Right lobe of liver (tissue), 6 donors: ENCODE measurements at regions not wholly inside any gene's neighbourhood (a gene's known extent, or its start where the extent isn't known, plus 50 kb on each side); places are given as distances from the start of the nearest gene placed in this dataset.

Experiments used
- ATAC-seq, 4 donors: fragments of 200-7000 bp; cut with Tn5 transposase; one replicate each; pipeline ENCODE4 v1.9.1; 2020; ENCODE audit warnings: mild to moderate bottlenecking in 4 of 4, moderate library complexity in 4 of 4
- DNase-seq, 3 donors: peaks; one replicate each; pipeline ENCODE4 v3.0.0-alpha.2; 2020
- H3K27ac ChIP-seq, 3 donors: fragments of 200-600 bp; one replicate each; pipeline ENCODE4 v1.8.0; 2022
- H3K27me3 ChIP-seq, 2 donors: fragments of 200-600 bp; one replicate each; pipeline ENCODE4 v1.8.0; 2022
- H3K36me3 ChIP-seq, 4 donors: fragments of 200-600 bp; sonication (generic) in 1 of 4; one replicate each; pipeline versions ENCODE4 v1.5.1 to v1.8.0; 2017 to 2022; ENCODE audit warnings: control low read depth in 1 of 4
- H3K4me1 ChIP-seq, 4 donors: fragments of 200-600 bp; sonication (generic) in 1 of 4; one replicate each; pipeline versions ENCODE4 v1.5.1 to v1.8.0; 2017 to 2022; ENCODE audit warnings: control low read depth in 1 of 4
- H3K4me3 ChIP-seq, 3 donors: fragments of 200-600 bp; one replicate each; pipeline ENCODE4 v1.8.0; 2022
- H3K9me3 ChIP-seq, 4 donors: fragments of 200-600 bp; sonication (generic) in 1 of 4; one replicate each; pipeline versions ENCODE4 v1.5.1 to v1.8.0; 2017 to 2022; ENCODE audit warnings: control low read depth in 1 of 4
- CTCF ChIP-seq, 4 donors: fragments of 200-600 bp in 3 of 4; fragments of 450-650 bp in 1 of 4; IDR thresholded peaks; one replicate each; pipeline versions ENCODE4 v1.5.1 to v1.8.0; 2016 to 2022; ENCODE audit warnings: antibody characterized with exemption in 4 of 4, mild to moderate bottlenecking in 2 of 4
- POLR2A ChIP-seq: fragments of 450-650 bp; IDR thresholded peaks from one replicate; pipeline ENCODE4 v1.6.1; 2017; ENCODE audit warnings: antibody characterized with exemption, mild to moderate bottlenecking
- WGBS: methylation state at CpG from one replicate; pipeline ENCODE4 v1.1.6; 2018; ENCODE audit warnings: low coverage, low lambda C conversion rate; ENCODE audit not compliant: insufficient coverage; ENCODE audit errors: missing lambda C conversion rate; 5-methylcytosine and 5-hydroxymethylcytosine counted together
- intact Hi-C, 2 donors: fragments of 100-400 bp; cut with DNase I; formaldehyde crosslinking; loops; one replicate each; pipeline versions ENCODE4 v1.11.2 to v1.14.1; 2022
- donor health status: DM: no; HTN: yes; CAD: no.
- donor health status: DM: no; HTN: no; CAD: no.
- donor health status: DM: no; HTN: no; CAD: no.
- donor health status: DM: no; HTN: yes; CAD: no.
- donor health status: DM: no; HTN: yes; CAD: no.

DNA sequence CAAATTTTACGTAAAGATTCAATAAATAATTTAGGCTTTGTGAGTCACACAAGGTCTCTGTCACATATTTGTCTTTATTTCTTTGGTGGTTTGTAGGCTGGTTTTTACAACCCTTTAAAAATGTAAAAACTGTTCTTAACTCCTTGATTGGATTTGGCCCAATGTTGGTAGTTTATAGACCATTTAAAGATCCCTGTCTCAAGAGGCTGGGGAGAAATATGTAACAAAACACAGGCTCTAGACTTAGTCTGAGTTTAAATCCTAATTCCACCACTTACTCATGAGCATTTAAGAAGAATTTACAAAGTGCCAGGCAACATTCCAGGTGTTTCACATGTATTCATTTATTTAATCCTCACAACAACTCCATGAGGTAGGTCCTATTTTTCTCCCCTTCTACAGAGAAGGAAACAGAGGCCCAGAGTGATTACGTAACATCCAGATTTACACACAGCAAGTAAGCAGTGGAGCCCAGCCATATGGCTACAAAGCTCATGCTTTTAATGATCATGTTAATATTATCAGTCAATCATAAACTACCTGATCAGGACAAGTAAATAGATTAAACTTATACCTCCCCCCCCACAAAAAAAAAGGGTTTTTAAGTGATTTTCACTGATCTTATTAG is 416.6 kb upstream of the ACVR2A start:
- Histone ChIP-seq H3K27ac (no peak overlapping the region), H3K4me1 (peaks cover 0 to 57% (median 7%) of the 10 kb centered on the region in 4 donors), H3K27me3 (no peaks in the 10 kb centered on the region), H3K4me3 (no peak overlapping the region), H3K36me3 (no peaks in the 10 kb centered on the region), H3K9me3 (no peaks in the 10 kb centered on the region)
- no peak for DNase-seq
- TF ChIP-seq CTCF (IDR thresholded peaks at IDR 0.05) (no peak), POLR2A (no peak)
- 75% methylated on average over 2 of the region's 2 CpGs for WGBS
- intact Hi-C loops: no loop called here
- ATAC-seq: peak in 1 of 4 donors; percentile 8

- intact Hi-C loops: no loop called here
- Histone ChIP-seq H3K27ac (no peak overlapping the region), H3K4me3 (no peak overlapping the region), H3K4me1 (peaks cover 0 to 34% (median 3%) of the 10 kb centered on the region in 4 donors), H3K36me3 (no peaks in the 10 kb centered on the region), H3K27me3 (no peaks in the 10 kb centered on the region), H3K9me3 (no peaks in the 10 kb centered on the region)
- TF ChIP-seq CTCF (IDR thresholded peaks at IDR 0.05): no peak
- no peak for TF ChIP-seq POLR2A
- ATAC-seq: peak; percentile 58 to 85 (median 74)
- no peak for DNase-seq
- WGBS: 21% methylated on average over 3 of the region's 3 CpGs
Measured at GRCh38 chr2:147425437-147426029, 419.3 kb upstream of the ACVR2A start.

- DNase-seq: no peak
- WGBS: 82% methylated on average over 1 of the region's 1 CpG
- H3K27ac ChIP-seq: no peak overlapping the region
- intact Hi-C loops: no loop called here
- no peaks in the 10 kb centered on the region for H3K27me3 ChIP-seq
- H3K4me1 ChIP-seq: peaks cover 0 to 27% (median 3%) of the 10 kb centered on the region in 4 donors
- H3K9me3 ChIP-seq: no peaks in the 10 kb centered on the region
- no peak overlapping the region for H3K4me3 ChIP-seq
- peak in 1 of 4 donors; percentile 23 for ATAC-seq
- TF ChIP-seq POLR2A (no peak), CTCF (IDR thresholded peaks at IDR 0.05) (no peak)
- H3K36me3 ChIP-seq: no peaks in the 10 kb centered on the region
Measured at GRCh38 chr2:147424766-147425165, 420.1 kb upstream of the ACVR2A start.

- no peak for TF ChIP-seq POLR2A
- no peak for TF ChIP-seq CTCF (IDR thresholded peaks at IDR 0.05)
- Histone ChIP-seq H3K9me3 (no peaks in the 10 kb centered on the region), H3K27ac (no peak overlapping the region), H3K27me3 (no peaks in the 10 kb centered on the region), H3K4me1 (peaks cover 0 to 14% (median 3%) of the 10 kb centered on the region in 4 donors), H3K4me3 (no peak overlapping the region), H3K36me3 (no peaks in the 10 kb centered on the region)
- 79% methylated on average over 1 of the region's 1 CpG for WGBS
- no peak for DNase-seq
- no peak for ATAC-seq
- intact Hi-C loops: no loop called here
Measured at GRCh38 chr2:147420947-147421675, 423.7 kb upstream of the ACVR2A start.
